A673 (cell line): ENCODE measurements at regions not wholly inside any gene's neighbourhood (a gene's known extent, or its start where the extent isn't known, plus 50 kb on each side); places are given as distances from the start of the nearest gene placed in this dataset.

ENCODE experiments used
- EZH2 ChIP-seq: fragments of 200-600 bp; sonication (generic); IDR thresholded peaks from 2 replicates; pipeline ENCODE4 v1.6.1; 2017; ENCODE audit warnings: borderline replicate concordance, low read depth, mild to moderate bottlenecking, mixed read lengths, antibody characterized with exemption, low read length; ENCODE audit not compliant: poor library complexity, severe bottlenecking
- TF ChIP-seq, protein P1 (sequence below): fragments of 300-800, 200-600 bp; sonication (generic); conservative IDR thresholded peaks from 2 replicates; pipeline ENCODE4 v1.5.1; 2017; ENCODE audit warnings: low read depth, mild to moderate bottlenecking, antibody characterized with exemption, low read length, moderate library complexity, mixed read lengths

- TF ChIP-seq, protein P1, sequence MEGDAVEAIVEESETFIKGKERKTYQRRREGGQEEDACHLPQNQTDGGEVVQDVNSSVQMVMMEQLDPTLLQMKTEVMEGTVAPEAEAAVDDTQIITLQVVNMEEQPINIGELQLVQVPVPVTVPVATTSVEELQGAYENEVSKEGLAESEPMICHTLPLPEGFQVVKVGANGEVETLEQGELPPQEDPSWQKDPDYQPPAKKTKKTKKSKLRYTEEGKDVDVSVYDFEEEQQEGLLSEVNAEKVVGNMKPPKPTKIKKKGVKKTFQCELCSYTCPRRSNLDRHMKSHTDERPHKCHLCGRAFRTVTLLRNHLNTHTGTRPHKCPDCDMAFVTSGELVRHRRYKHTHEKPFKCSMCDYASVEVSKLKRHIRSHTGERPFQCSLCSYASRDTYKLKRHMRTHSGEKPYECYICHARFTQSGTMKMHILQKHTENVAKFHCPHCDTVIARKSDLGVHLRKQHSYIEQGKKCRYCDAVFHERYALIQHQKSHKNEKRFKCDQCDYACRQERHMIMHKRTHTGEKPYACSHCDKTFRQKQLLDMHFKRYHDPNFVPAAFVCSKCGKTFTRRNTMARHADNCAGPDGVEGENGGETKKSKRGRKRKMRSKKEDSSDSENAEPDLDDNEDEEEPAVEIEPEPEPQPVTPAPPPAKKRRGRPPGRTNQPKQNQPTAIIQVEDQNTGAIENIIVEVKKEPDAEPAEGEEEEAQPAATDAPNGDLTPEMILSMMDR = no peak
- no peak for TF ChIP-seq EZH2
Measured at GRCh38 chr18:54690198-54690597, 99.2 kb downstream of the DYNAP start.
